ENCODE measurements at regions not wholly inside any gene's neighbourhood (a gene's known extent, or its start where the extent isn't known, plus 50 kb on each side); places are given as distances from the start of the nearest gene placed in this dataset.

DNA sequence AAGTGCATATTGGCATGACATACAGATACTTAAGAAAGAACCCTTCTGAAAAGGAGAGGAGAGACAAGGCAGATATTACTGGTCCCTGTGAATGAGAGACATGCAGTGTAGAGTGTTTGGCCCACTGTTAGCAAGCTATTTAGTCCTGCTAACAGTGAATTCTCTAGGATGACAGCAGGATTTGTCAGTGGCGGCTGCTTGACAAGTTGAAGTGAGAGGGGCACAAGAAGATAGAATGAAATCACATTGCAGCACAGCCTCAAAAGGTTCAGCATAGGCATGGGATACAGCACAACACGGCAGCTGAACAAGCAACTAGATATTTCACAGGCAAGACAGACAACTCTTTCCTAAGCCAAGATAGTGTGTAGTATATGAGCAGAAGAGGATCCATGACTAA is 407.9 kb downstream of the PLA2G4A start:
- no peak overlapping the region for H3K4me3 ChIP-seq
- intact Hi-C loops (cut with DNase I) = no loop called here
- 62 to 66% methylated on average over 2 of the region's 2 CpGs for WGBS, 2 donors
- H3K27ac ChIP-seq = no peak overlapping the region
- no peaks in the 10 kb centered on the region for H3K9me3 ChIP-seq
- H3K27me3 ChIP-seq = no peaks in the 10 kb centered on the region
- no peak for DNase-seq
- no peaks in the 10 kb centered on the region for H3K36me3 ChIP-seq
- no peaks in the 10 kb centered on the region for H3K4me1 ChIP-seq
- no peak for TF ChIP-seq POLR2A (IDR thresholded peaks at IDR 0.05)

GRCh38 chr1:187237542-187237941 is 408.8 kb downstream of the PLA2G4A start:
- DNase-seq = no peak
- H3K9me3 ChIP-seq = no peaks in the 10 kb centered on the region
- H3K4me3 ChIP-seq = no peak overlapping the region
- H3K27me3 ChIP-seq = no peaks in the 10 kb centered on the region
- TF ChIP-seq CTCF (IDR thresholded peaks at IDR 0.05) = no peak
- TF ChIP-seq POLR2A (IDR thresholded peaks at IDR 0.05) = no peak
- no peaks in the 10 kb centered on the region for H3K4me1 ChIP-seq
- no peaks in the 10 kb centered on the region for H3K36me3 ChIP-seq
- 81 to 91% methylated on average over 3 of the region's 3 CpGs for WGBS, 2 donors
- intact Hi-C loops (cut with DNase I) = no loop called here
- H3K27ac ChIP-seq = no peak overlapping the region

- no peak for TF ChIP-seq CTCF (IDR thresholded peaks at IDR 0.05)
- TF ChIP-seq POLR2A (IDR thresholded peaks at IDR 0.05) = no peak
- no peaks in the 10 kb centered on the region for H3K9me3 ChIP-seq
- H3K27ac ChIP-seq = no peak overlapping the region
- H3K27me3 ChIP-seq = no peaks in the 10 kb centered on the region
- DNase-seq = no peak
- no peaks in the 10 kb centered on the region for H3K4me1 ChIP-seq
- H3K36me3 ChIP-seq = no peaks in the 10 kb centered on the region
- H3K4me3 ChIP-seq = no peak overlapping the region
- intact Hi-C loops (cut with DNase I) = no loop called here
Observed at GRCh38 chr1:187241971-187242370, 413.2 kb downstream of the PLA2G4A start.

DNA sequence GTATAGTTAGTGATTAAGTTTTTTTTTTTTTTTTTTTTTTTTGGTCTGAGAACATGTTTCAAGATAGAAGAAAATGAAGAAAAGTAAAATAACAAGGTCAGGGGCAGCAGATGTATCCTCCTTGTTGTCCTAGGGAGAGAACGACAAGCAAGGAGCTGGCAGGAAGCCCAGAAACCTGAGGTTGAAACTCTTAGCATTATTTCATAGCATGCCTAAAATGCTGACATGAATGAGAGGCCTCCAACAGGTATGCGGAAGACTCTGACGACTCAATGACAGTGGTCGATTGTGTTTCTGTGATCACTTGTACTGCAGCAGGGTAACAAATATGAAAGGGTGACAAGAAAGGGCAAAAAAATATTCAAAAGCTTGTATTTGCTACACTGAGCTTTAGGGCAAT is 415.9 kb downstream of the PLA2G4A start:
- no peak overlapping the region for H3K27ac ChIP-seq
- no peak for DNase-seq
- H3K9me3 ChIP-seq = no peaks in the 10 kb centered on the region
- intact Hi-C loops (cut with DNase I) = no loop called here
- no peak overlapping the region for H3K4me3 ChIP-seq
- 43 to 45% methylated on average over 4 of the region's 4 CpGs for WGBS, 2 donors
- no peaks in the 10 kb centered on the region for H3K36me3 ChIP-seq
- no peaks in the 10 kb centered on the region for H3K4me1 ChIP-seq
- H3K27me3 ChIP-seq = no peaks in the 10 kb centered on the region
- TF ChIP-seq POLR2A (IDR thresholded peaks at IDR 0.05) (no peak), CTCF (IDR thresholded peaks at IDR 0.05) (no peak)

GRCh38 chr1:187245201-187245600 is 416.5 kb downstream of the PLA2G4A start:
- H3K27me3 ChIP-seq = no peaks in the 10 kb centered on the region
- no peaks in the 10 kb centered on the region for H3K4me1 ChIP-seq
- TF ChIP-seq CTCF (IDR thresholded peaks at IDR 0.05) (no peak), POLR2A (IDR thresholded peaks at IDR 0.05) (no peak)
- H3K36me3 ChIP-seq = no peaks in the 10 kb centered on the region
- no peaks in the 10 kb centered on the region for H3K9me3 ChIP-seq
- intact Hi-C loops (cut with DNase I) = no loop called here
- H3K4me3 ChIP-seq = no peak overlapping the region
- H3K27ac ChIP-seq = no peak overlapping the region
- DNase-seq = no peak
- 42 to 67% methylated on average over 1 of the region's 1 CpG for WGBS, 2 donors

DNA sequence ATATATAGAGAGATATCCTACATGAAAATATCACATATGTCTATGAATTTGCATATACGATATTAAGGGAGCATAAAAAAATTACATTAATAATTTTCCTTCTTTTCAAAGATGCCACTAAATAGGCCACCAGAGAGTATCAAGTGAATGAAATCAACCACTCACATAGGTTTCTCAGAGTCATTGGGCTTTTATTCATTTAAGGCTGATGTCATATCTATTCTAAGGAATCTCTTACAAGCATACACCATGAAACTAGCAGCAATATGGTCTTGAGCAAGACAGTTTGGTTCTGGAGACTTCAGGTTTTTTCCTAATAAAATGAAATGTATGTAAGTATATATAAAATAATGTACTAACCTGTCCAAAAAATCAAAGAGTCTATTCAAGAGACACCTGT is 420.4 kb downstream of the PLA2G4A start:
- TF ChIP-seq POLR2A (IDR thresholded peaks at IDR 0.05) (no peak), CTCF (IDR thresholded peaks at IDR 0.05) (no peak)
- H3K27ac ChIP-seq = no peak overlapping the region
- intact Hi-C loops (cut with DNase I) = no loop called here
- H3K36me3 ChIP-seq = no peaks in the 10 kb centered on the region
- no peaks in the 10 kb centered on the region for H3K4me1 ChIP-seq
- no peaks in the 10 kb centered on the region for H3K27me3 ChIP-seq
- H3K9me3 ChIP-seq = no peaks in the 10 kb centered on the region
- H3K4me3 ChIP-seq = no peak overlapping the region
- DNase-seq = no peak
- WGBS, 2 donors = 84 to 95% methylated on average over 1 of the region's 1 CpG

All from esophagus squamous epithelium (tissue), 5 donors.